Body of pancreas (tissue), 4 donors: ENCODE measurements at regions not wholly inside any gene's neighbourhood (a gene's known extent, or its start where the extent isn't known, plus 50 kb on each side); places are given as distances from the start of the nearest gene placed in this dataset.

ENCODE experiments used
- POLR2A ChIP-seq, 3 donors: fragments of 450-650 bp; IDR thresholded peaks; one replicate each; pipeline ENCODE4 v1.6.1; 2016; ENCODE audit warnings: antibody characterized with exemption in 3 of 3, mild to moderate bottlenecking in 2 of 3
- TF ChIP-seq, protein P1 (sequence below), 7 experiments: fragments of 450-650 bp in 4 of 7; fragments of 200-600 bp in 3 of 7; sonication (generic) in 3 of 7; IDR thresholded peaks; one replicate each; pipeline ENCODE4 v1.5.1; 2016 to 2019; ENCODE audit warnings: antibody characterized with exemption in 7 of 7

DNA sequence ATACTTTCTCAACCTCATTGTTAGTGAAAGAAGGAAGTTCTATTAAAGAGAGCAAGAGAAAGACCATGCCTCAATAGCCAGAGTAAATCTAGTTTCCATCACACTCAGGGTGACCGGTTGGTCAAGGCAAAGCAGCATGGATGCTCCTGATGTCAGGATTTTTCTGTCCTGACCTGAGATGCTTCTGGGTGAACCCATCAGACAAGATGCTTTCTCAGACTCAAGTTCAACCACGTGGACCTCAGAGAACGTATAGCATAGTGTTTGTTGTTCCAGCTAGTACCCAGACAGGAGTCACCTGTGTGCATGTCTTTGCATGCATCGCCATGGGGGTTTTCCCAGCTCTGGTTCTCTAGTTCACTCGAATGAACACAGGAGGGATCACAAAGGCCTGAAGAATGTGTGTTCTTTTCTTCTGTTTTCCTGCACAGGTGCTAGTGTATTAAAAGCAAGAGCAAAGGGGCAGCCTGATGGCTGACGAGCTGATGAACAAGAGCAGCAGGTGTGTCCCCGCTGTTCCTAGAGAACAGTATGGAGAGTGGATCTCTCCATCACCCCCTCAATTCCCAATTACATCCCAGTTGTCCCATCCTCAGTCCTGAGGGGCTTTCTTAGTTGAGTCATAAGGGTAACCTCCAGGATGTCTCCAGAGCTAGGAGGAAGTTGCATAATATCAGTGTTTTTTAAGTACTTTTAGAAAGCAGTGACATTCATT, 110.5 kb upstream of the ENPP6 start:
- TF ChIP-seq, protein P1, sequence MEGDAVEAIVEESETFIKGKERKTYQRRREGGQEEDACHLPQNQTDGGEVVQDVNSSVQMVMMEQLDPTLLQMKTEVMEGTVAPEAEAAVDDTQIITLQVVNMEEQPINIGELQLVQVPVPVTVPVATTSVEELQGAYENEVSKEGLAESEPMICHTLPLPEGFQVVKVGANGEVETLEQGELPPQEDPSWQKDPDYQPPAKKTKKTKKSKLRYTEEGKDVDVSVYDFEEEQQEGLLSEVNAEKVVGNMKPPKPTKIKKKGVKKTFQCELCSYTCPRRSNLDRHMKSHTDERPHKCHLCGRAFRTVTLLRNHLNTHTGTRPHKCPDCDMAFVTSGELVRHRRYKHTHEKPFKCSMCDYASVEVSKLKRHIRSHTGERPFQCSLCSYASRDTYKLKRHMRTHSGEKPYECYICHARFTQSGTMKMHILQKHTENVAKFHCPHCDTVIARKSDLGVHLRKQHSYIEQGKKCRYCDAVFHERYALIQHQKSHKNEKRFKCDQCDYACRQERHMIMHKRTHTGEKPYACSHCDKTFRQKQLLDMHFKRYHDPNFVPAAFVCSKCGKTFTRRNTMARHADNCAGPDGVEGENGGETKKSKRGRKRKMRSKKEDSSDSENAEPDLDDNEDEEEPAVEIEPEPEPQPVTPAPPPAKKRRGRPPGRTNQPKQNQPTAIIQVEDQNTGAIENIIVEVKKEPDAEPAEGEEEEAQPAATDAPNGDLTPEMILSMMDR (IDR thresholded peaks at IDR 0.05): no peak
- TF ChIP-seq POLR2A (IDR thresholded peaks at IDR 0.05): no peak
